Cardiac fibroblast (primary cell): ENCODE measurements at regions not wholly inside any gene's neighbourhood (a gene's known extent, or its start where the extent isn't known, plus 50 kb on each side); places are given as distances from the start of the nearest gene placed in this dataset.
"Not testable (repeated sequence)": the region's sequence is repeated elsewhere in the genome, so short reads cannot be mapped to it uniquely, and the experiment has no call there.

ENCODE experiments used
- DNase-seq, 2 donors: peaks; one replicate each; pipeline versions ENCODE4 v3.0.0 to v3.0.0-alpha.2; 2010; ENCODE audit warnings: low read depth in 2 of 2
- H3K4me3 ChIP-seq, 2 donors: replicated peaks in 1 of 2; 1 replicate in 1 of 2; 2 replicates in 1 of 2; pipeline ENCODE4 v1.5.1; 2011; ENCODE audit warnings: low read depth in 2 of 2, low read length in 2 of 2, mild to moderate bottlenecking in 2 of 2, moderate library complexity in 1 of 2
- CTCF ChIP-seq: IDR thresholded peaks from one replicate; pipeline ENCODE4 v1.5.1; 2011; ENCODE audit warnings: low read depth, mild to moderate bottlenecking, low read length, inconsistent platforms

GRCh38 chr3:144791034-144791433 is 819.4 kb downstream of the DIPK2A start:
- no peak for TF ChIP-seq CTCF
- H3K4me3 ChIP-seq = no peak overlapping the region
- DNase-seq = no peak

GRCh38 chr3:144801890-144802289 is 830.3 kb downstream of the DIPK2A start:
- no peak overlapping the region for H3K4me3 ChIP-seq
- DNase-seq = no peak
- TF ChIP-seq CTCF = no peak

GRCh38 chr3:144809380-144809779 is 837.8 kb downstream of the DIPK2A start:
- no peak overlapping the region for H3K4me3 ChIP-seq
- DNase-seq = no peak
- TF ChIP-seq CTCF = no peak

- TF ChIP-seq CTCF = no peak
- no peak overlapping the region for H3K4me3 ChIP-seq
- no peak for DNase-seq
These were observed 838.5 kb downstream of the DIPK2A start for GRCh38 chr3:144810160-144810559.

GRCh38 chr3:144815655-144816054 is 844.0 kb downstream of the DIPK2A start:
- no peak for DNase-seq
- TF ChIP-seq CTCF = no peak
- H3K4me3 ChIP-seq = no peak overlapping the region

- DNase-seq = no peak
- no peak overlapping the region for H3K4me3 ChIP-seq
- no peak for TF ChIP-seq CTCF
These were observed 844.7 kb downstream of the DIPK2A start for GRCh38 chr3:144816323-144816722.

- no peak for DNase-seq
- TF ChIP-seq CTCF = no peak
- H3K4me3 ChIP-seq = no peak overlapping the region
These were observed 847.4 kb downstream of the DIPK2A start for GRCh38 chr3:144818973-144819372.

- H3K4me3 ChIP-seq, DNase-seq: not testable (repeated sequence)
These were observed 848.6 kb downstream of the DIPK2A start for GRCh38 chr3:144820232-144820631.
